IMR-90 (cell line): ENCODE measurements at regions not wholly inside any gene's neighbourhood (a gene's known extent, or its start where the extent isn't known, plus 50 kb on each side); places are given as distances from the start of the nearest gene placed in this dataset.

Experiments
- ATAC-seq: fragments of 200-7000 bp; cut with Tn5 transposase; 2 replicates; pipeline ENCODE4 v1.9.1; 2020; ENCODE audit warnings: low read depth, mild to moderate bottlenecking, moderate library complexity
- BruUV-seq: library from RNA; stranded (reverse); fragments of 400-500 nt; replicated peaks from 2 replicates; lab custom pipeline; 2021; lab: Mats Ljungman, UMichigan
- CTCF ChIA-PET: fragments of 300-600 bp; formaldehyde crosslinking; extraction: SDS; loops from one replicate; lab custom pipeline; 2021; ENCODE audit warnings: antibody characterized with exemption; lab: Yijun Ruan, JAX
- POLR2A ChIA-PET: fragments of 300-600 bp; sonication (Branson Sonifier 250); formaldehyde crosslinking; loops from one replicate; lab custom pipeline; 2022; ENCODE audit warnings: antibody characterized with exemption; ENCODE audit not compliant: unreplicated experiment; lab: Charles Lee
- DNase-seq: peaks from one replicate; pipeline ENCODE4 v3.0.0; 2013
- H2AFZ ChIP-seq: replicated peaks from 2 replicates; pipeline ENCODE3; 2013; ENCODE audit warnings: low read length, mild to moderate bottlenecking; ENCODE audit not compliant: poor library complexity
- H2AK5ac ChIP-seq: 2 replicates; pipeline ENCODE4 v1.6.1; 2013; ENCODE audit warnings: low read depth, low read length, inconsistent platforms
- H2AK9ac ChIP-seq: replicated peaks from 2 replicates; pipeline ENCODE3; 2013; ENCODE audit warnings: mild to moderate bottlenecking, low read depth, low read length, moderate library complexity; ENCODE audit not compliant: poor library complexity
- H2BK120ac ChIP-seq: 2 replicates; pipeline ENCODE4 v1.6.1; 2013; ENCODE audit warnings: low read depth, low read length, inconsistent platforms
- H2BK15ac ChIP-seq: 3 replicates; pipeline ENCODE4 v1.6.1; 2013; ENCODE audit warnings: low read depth, low read length, inconsistent platforms
- H2BK20ac ChIP-seq: 2 replicates; pipeline ENCODE4 v1.6.1; 2013; ENCODE audit warnings: low read depth, mild to moderate bottlenecking, inconsistent platforms, low read length, moderate library complexity
- H2BK5ac ChIP-seq: 2 replicates; pipeline ENCODE4 v1.6.1; 2013; ENCODE audit warnings: mild to moderate bottlenecking, low read depth, low read length, inconsistent platforms; ENCODE audit not compliant: poor library complexity, severe bottlenecking
- H3K14ac ChIP-seq: replicated peaks from 2 replicates; pipeline ENCODE4 v1.6.1; 2013; ENCODE audit warnings: low read depth, low read length, inconsistent platforms
- H3K18ac ChIP-seq: 2 replicates; pipeline ENCODE4 v1.6.1; 2013; ENCODE audit warnings: low read depth, low read length, control low read depth
- H3K23ac ChIP-seq: 2 replicates; pipeline ENCODE4 v1.6.1; 2013; ENCODE audit warnings: low read depth, low read length, inconsistent platforms
- H3K27ac ChIP-seq: 2 replicates; pipeline ENCODE4 v1.5.1; 2013; ENCODE audit warnings: mild to moderate bottlenecking, control low read depth, low read length; ENCODE audit not compliant: insufficient read depth
- H3K27me3 ChIP-seq: 2 replicates; pipeline ENCODE4 v1.6.1; 2013; ENCODE audit warnings: low read length; ENCODE audit not compliant: control insufficient read depth, insufficient read depth
- H3K36me3 ChIP-seq: 2 replicates; pipeline ENCODE4 v1.6.1; 2013; ENCODE audit warnings: low read length, mixed read lengths; ENCODE audit not compliant: control insufficient read depth, insufficient read depth
- H3K4ac ChIP-seq: 2 replicates; pipeline ENCODE4 v1.6.1; 2013; ENCODE audit warnings: low read depth, low read length, inconsistent platforms
- H3K4me1 ChIP-seq: 2 replicates; pipeline ENCODE4 v1.6.1; 2013; ENCODE audit warnings: low read length, mixed read lengths; ENCODE audit not compliant: control insufficient read depth, insufficient read depth
- H3K4me2 ChIP-seq: 2 replicates; pipeline ENCODE4 v1.6.1; 2013; ENCODE audit warnings: low read depth, mild to moderate bottlenecking, control low read depth, low read length, moderate library complexity
- H3K4me3 ChIP-seq: 2 replicates; pipeline ENCODE4 v1.5.1; 2013; ENCODE audit warnings: low read depth, mild to moderate bottlenecking, control low read depth, low read length, moderate library complexity; ENCODE audit not compliant: insufficient read depth
- H3K56ac ChIP-seq: 2 replicates; pipeline ENCODE4 v1.6.1; 2013; ENCODE audit warnings: low read length, inconsistent platforms; ENCODE audit not compliant: insufficient read depth; ENCODE audit errors: extremely low read depth
- H3K79me1 ChIP-seq, 2 experiments: 2 replicates each; pipeline ENCODE4 v1.6.1; 2013; ENCODE audit warnings: low read length in 2 of 2, inconsistent platforms in 1 of 2, low read depth in 1 of 2
- H3K9ac ChIP-seq: 2 replicates; pipeline ENCODE4 v1.6.1; 2013; ENCODE audit warnings: low read depth, low read length, control low read depth
- H3K9me1 ChIP-seq: 2 replicates; pipeline ENCODE4 v1.6.1; 2013; ENCODE audit warnings: low read length, inconsistent platforms; ENCODE audit not compliant: insufficient read depth
- H3K9me3 ChIP-seq: 2 replicates; pipeline ENCODE4 v1.6.1; 2013; ENCODE audit warnings: low read length; ENCODE audit not compliant: control insufficient read depth, insufficient read depth
- H4K20me1 ChIP-seq: 2 replicates; pipeline ENCODE4 v1.6.1; 2013; ENCODE audit warnings: low read length, inconsistent platforms; ENCODE audit not compliant: insufficient read depth
- H4K5ac ChIP-seq: 2 replicates; pipeline ENCODE4 v1.6.1; 2013; ENCODE audit warnings: mild to moderate bottlenecking, low read depth, low read length, control low read depth
- H4K8ac ChIP-seq, 2 experiments: 2 replicates each; pipeline ENCODE4 v1.6.1; 2013; ENCODE audit warnings: low read depth in 2 of 2, low read length in 2 of 2, control low read depth in 1 of 2, inconsistent platforms in 1 of 2
- H4K91ac ChIP-seq: 2 replicates; pipeline ENCODE4 v1.6.1; 2013; ENCODE audit warnings: low read depth, low read length, inconsistent platforms; ENCODE audit not compliant: insufficient read depth
- BHLHE40 ChIP-seq: fragments of 150-350 bp; IDR thresholded peaks from 2 replicates; pipeline ENCODE4 v1.6.1; 2016; ENCODE audit warnings: mild to moderate bottlenecking, low read depth, low read length
- CEBPB ChIP-seq: IDR thresholded peaks from 2 replicates; pipeline ENCODE4 v1.6.1; 2012; ENCODE audit warnings: low read depth, low read length, improper control_type of control experiment
- CHD1 ChIP-seq: IDR thresholded peaks from 2 replicates; pipeline ENCODE4 v1.6.1; 2012; ENCODE audit warnings: low read depth, low read length, improper control_type of control experiment
- FOS ChIP-seq: fragments of 150-350 bp; IDR thresholded peaks from 2 replicates; pipeline ENCODE4 v1.6.1; 2016; ENCODE audit warnings: low read depth, low read length
- MAFK ChIP-seq: IDR thresholded peaks from 2 replicates; pipeline ENCODE4 v1.6.1; 2012; ENCODE audit warnings: low read depth, low read length, improper control_type of control experiment
- MAZ ChIP-seq: IDR thresholded peaks from 2 replicates; pipeline ENCODE4 v1.6.1; 2012; ENCODE audit warnings: low read depth, mild to moderate bottlenecking, low read length, improper control_type of control experiment, moderate library complexity, borderline replicate concordance
- MXI1 ChIP-seq: IDR thresholded peaks from 2 replicates; pipeline ENCODE4 v1.6.1; 2012; ENCODE audit warnings: low read depth, mild to moderate bottlenecking, low read length, moderate library complexity, borderline replicate concordance
- NFE2L2 ChIP-seq: fragments of 150-350 bp; IDR thresholded peaks from 2 replicates; pipeline ENCODE4 v1.6.1; 2016; ENCODE audit warnings: low read depth, mild to moderate bottlenecking, low read length
- POLR2A ChIP-seq: IDR thresholded peaks from 2 replicates; pipeline ENCODE4 v1.6.1; 2012; ENCODE audit warnings: mild to moderate bottlenecking, low read depth, low read length
- RAD21 ChIP-seq: IDR thresholded peaks from 2 replicates; pipeline ENCODE4 v1.6.1; 2012; ENCODE audit warnings: low read length, improper control_type of control experiment
- RCOR1 ChIP-seq: IDR thresholded peaks from 2 replicates; pipeline ENCODE4 v1.6.1; 2012; ENCODE audit warnings: mild to moderate bottlenecking, low read length, improper control_type of control experiment; ENCODE audit not compliant: insufficient replicate concordance
- RFX5 ChIP-seq: IDR thresholded peaks from 2 replicates; pipeline ENCODE4 v1.8.0; 2012; ENCODE audit warnings: low read depth, mild to moderate bottlenecking, low read length, moderate library complexity
- SMC3 ChIP-seq: fragments of 150-350 bp; IDR thresholded peaks from 2 replicates; pipeline ENCODE4 v1.6.1; 2016; ENCODE audit warnings: low read depth, mild to moderate bottlenecking, antibody characterized with exemption, low read length, moderate library complexity
- WGBS, 2 experiments: methylation state at CpG; one replicate each; pipeline versions ENCODE4 v1.1.5 to v1.1.7; 2013; ENCODE audit warnings: missing lambda C conversion rate in 2 of 2; ENCODE audit not compliant: insufficient read length in 1 of 2; ENCODE audit errors: extremely low coverage in 2 of 2; 5-methylcytosine and 5-hydroxymethylcytosine counted together
- dilution Hi-C: fragments of 300-500 bp; cut with HindIII; formaldehyde crosslinking; loops from one replicate; pipeline ENCODE4 v1.14.3; 2018; ENCODE audit warnings: low sequenced_read_pairs; ENCODE audit not compliant: unreplicated experiment
- in situ Hi-C: fragments of 300-500 bp; cut with MboI; formaldehyde crosslinking; loops from 3 replicates; pipeline ENCODE4 v1.14.3; 2019; ENCODE audit warnings: low sequenced_read_pairs, inconsistent platforms, mixed read lengths
- intact Hi-C: fragments of 100-400 bp; cut with micrococcal nuclease; formaldehyde crosslinking; loops from 2 replicates; pipeline ENCODE4 v1.10.0; 2022
- TF ChIP-seq, protein P1 (sequence below): fragments of 150-350 bp; IDR thresholded peaks from 2 replicates; pipeline ENCODE4 v1.6.1; 2017; ENCODE audit warnings: mild to moderate bottlenecking, antibody characterized with exemption, low read length, low read depth
- TF ChIP-seq, protein P2 (sequence below): conservative IDR thresholded peaks from 2 replicates; pipeline ENCODE4 v1.5.1; 2012; ENCODE audit warnings: mild to moderate bottlenecking, low read depth, low read length, improper control_type of control experiment
- TF ChIP-seq, protein P3 (sequence below): fragments of 150-350 bp; IDR thresholded peaks from 2 replicates; pipeline ENCODE4 v1.6.1; 2016; ENCODE audit warnings: low read depth, mild to moderate bottlenecking, low read length, moderate library complexity, borderline replicate concordance

DNA sequence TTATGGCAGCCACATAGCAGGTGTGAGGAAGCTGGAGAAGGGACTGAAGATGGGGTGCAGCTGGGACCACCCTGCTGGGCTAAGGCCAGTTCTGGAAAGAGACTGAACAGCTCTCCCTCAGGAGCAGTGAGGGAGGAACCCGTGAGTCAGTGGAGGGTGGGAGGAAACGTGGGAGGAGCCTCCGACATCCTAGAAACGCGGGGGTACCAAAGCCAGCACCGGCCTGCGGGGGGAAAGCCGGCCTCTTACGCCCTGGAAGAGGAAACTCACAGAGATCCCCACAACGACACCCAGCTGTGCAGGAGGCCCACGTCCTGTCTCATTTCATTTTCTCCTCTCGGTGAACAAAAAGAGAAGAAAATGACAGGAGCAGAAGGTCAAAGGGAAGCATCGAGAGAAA is 185.8 kb upstream of the IRX4 start:
- Histone ChIP-seq H4K20me1 (no peaks in the 10 kb centered on the region), H2AFZ (no peak overlapping the region), H2BK15ac (no peak overlapping the region), H3K4me1 (no peaks in the 10 kb centered on the region), H2AK9ac (no peak overlapping the region), H3K4me2 (no peak overlapping the region), H3K27ac (no peak overlapping the region), H3K4me3 (no peak overlapping the region), H4K91ac (no peak overlapping the region), H3K9ac (no peak overlapping the region), H3K4ac (no peak overlapping the region), H3K18ac (no peak overlapping the region), H3K9me3 (peaks cover 24% of the 10 kb centered on the region; the same call in 1 of the 2 replicates), H4K5ac (no peak overlapping the region), H3K14ac (no peak overlapping the region), H3K9me1 (no peaks in the 10 kb centered on the region), H3K27me3 (no peaks in the 10 kb centered on the region), H2BK5ac (no peak overlapping the region), H3K23ac (no peak overlapping the region), H3K36me3 (no peaks in the 10 kb centered on the region), H4K8ac (no peak overlapping the region), H2BK20ac (no peak overlapping the region), H2AK5ac (no peak overlapping the region), H2BK120ac (no peak overlapping the region), H3K56ac (no peak overlapping the region), H3K79me1 (no peaks in the 10 kb centered on the region)
- CTCF ChIA-PET: no interaction called here
- TF ChIP-seq, protein P1, sequence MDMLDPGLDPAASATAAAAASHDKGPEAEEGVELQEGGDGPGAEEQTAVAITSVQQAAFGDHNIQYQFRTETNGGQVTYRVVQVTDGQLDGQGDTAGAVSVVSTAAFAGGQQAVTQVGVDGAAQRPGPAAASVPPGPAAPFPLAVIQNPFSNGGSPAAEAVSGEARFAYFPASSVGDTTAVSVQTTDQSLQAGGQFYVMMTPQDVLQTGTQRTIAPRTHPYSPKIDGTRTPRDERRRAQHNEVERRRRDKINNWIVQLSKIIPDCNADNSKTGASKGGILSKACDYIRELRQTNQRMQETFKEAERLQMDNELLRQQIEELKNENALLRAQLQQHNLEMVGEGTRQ: no peak
- TF ChIP-seq CHD1 (no peak), POLR2A (no peak), RAD21 (no peak), FOS (no peak), MAZ (no peak), BHLHE40 (no peak), MXI1 (no peak), CEBPB (no peak), NFE2L2 (no peak), RCOR1 (no peak), SMC3 (no peak), MAFK (no peak), RFX5 (no peak)
- TF ChIP-seq, protein P2, sequence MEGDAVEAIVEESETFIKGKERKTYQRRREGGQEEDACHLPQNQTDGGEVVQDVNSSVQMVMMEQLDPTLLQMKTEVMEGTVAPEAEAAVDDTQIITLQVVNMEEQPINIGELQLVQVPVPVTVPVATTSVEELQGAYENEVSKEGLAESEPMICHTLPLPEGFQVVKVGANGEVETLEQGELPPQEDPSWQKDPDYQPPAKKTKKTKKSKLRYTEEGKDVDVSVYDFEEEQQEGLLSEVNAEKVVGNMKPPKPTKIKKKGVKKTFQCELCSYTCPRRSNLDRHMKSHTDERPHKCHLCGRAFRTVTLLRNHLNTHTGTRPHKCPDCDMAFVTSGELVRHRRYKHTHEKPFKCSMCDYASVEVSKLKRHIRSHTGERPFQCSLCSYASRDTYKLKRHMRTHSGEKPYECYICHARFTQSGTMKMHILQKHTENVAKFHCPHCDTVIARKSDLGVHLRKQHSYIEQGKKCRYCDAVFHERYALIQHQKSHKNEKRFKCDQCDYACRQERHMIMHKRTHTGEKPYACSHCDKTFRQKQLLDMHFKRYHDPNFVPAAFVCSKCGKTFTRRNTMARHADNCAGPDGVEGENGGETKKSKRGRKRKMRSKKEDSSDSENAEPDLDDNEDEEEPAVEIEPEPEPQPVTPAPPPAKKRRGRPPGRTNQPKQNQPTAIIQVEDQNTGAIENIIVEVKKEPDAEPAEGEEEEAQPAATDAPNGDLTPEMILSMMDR: no peak
- TF ChIP-seq, protein P3, sequence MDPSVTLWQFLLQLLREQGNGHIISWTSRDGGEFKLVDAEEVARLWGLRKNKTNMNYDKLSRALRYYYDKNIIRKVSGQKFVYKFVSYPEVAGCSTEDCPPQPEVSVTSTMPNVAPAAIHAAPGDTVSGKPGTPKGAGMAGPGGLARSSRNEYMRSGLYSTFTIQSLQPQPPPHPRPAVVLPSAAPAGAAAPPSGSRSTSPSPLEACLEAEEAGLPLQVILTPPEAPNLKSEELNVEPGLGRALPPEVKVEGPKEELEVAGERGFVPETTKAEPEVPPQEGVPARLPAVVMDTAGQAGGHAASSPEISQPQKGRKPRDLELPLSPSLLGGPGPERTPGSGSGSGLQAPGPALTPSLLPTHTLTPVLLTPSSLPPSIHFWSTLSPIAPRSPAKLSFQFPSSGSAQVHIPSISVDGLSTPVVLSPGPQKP: no peak
- intact Hi-C loops (no loop called here), dilution Hi-C loops (no loop called here), in situ Hi-C loops (no loop called here)
- no peak for DNase-seq
- no TSS peak for BruUV-seq
- POLR2A ChIA-PET: no interaction called here
- WGBS, 2 experiments: no CpG with 5 or more reads among the region's 13 CpGs
- no peak for ATAC-seq
